HepG2 (cell line): ENCODE measurements at regions not wholly inside any gene's neighbourhood (a gene's known extent, or its start where the extent isn't known, plus 50 kb on each side); places are given as distances from the start of the nearest gene placed in this dataset.

Source experiments
- ARNTL ChIP-seq: sonication (generic); formaldehyde crosslinking; IDR thresholded peaks from 2 replicates; pipeline ENCODE4 v1.4.0; 2020; ENCODE audit warnings: mild to moderate bottlenecking, missing genetic modification reagents
- GTF3A ChIP-seq: sonication (generic); formaldehyde crosslinking; conservative IDR thresholded peaks from 2 replicates; pipeline ENCODE4 v1.4.0; 2020; ENCODE audit warnings: mild to moderate bottlenecking, missing genetic modification reagents
- KDM5B ChIP-seq: sonication (generic); formaldehyde crosslinking; IDR thresholded peaks from 2 replicates; pipeline ENCODE4 v1.4.0; 2020; ENCODE audit warnings: missing genetic modification reagents, mild to moderate bottlenecking, borderline replicate concordance
- NFIC ChIP-seq: IDR thresholded peaks from 2 replicates; pipeline ENCODE4 v1.6.1; 2012; ENCODE audit warnings: mild to moderate bottlenecking, low read length, inconsistent platforms
- SNRNP70 ChIP-seq: fragments of 200-400 bp; formaldehyde crosslinking; IDR thresholded peaks from 2 replicates; pipeline ENCODE4 v1.6.1; 2017; ENCODE audit warnings: mild to moderate bottlenecking, low read depth, low read length, moderate library complexity
- SRF ChIP-seq: IDR thresholded peaks from 2 replicates; pipeline ENCODE4 v1.6.1; 2011; ENCODE audit warnings: mild to moderate bottlenecking, low read depth, low read length, moderate library complexity
- SSRP1 ChIP-seq: IDR thresholded peaks from 2 replicates; pipeline ENCODE4 v1.6.1; 2016; ENCODE audit warnings: control low read depth
- TCF7L2 ChIP-seq: IDR thresholded peaks from 2 replicates; pipeline ENCODE4 v1.6.1; 2011; ENCODE audit warnings: mild to moderate bottlenecking, low read depth, low read length, moderate library complexity
- ZBTB21 ChIP-seq: sonication (generic); formaldehyde crosslinking; IDR thresholded peaks from 2 replicates; pipeline ENCODE4 v1.4.0; 2020; ENCODE audit warnings: missing genetic modification reagents
- ZNF546 ChIP-seq: sonication (generic); formaldehyde crosslinking; conservative IDR thresholded peaks from 2 replicates; pipeline ENCODE4 v1.8.1; 2023; ENCODE audit warnings: mild to moderate bottlenecking, missing genetic modification reagents
- TF ChIP-seq, protein P1 (sequence below): sonication (generic); formaldehyde crosslinking; IDR thresholded peaks from 2 replicates; pipeline ENCODE4 v1.9.0; 2022; ENCODE audit warnings: missing genetic modification reagents, mild to moderate bottlenecking, borderline replicate concordance
- TF ChIP-seq, protein P2 (sequence below): sonication (generic); formaldehyde crosslinking; IDR thresholded peaks from 2 replicates; pipeline ENCODE4 v1.4.0; 2020; ENCODE audit warnings: mild to moderate bottlenecking, missing genetic modification reagents
- TF ChIP-seq, protein P3 (sequence below): sonication (generic); formaldehyde crosslinking; IDR thresholded peaks from 2 replicates; pipeline ENCODE4 v1.5.0; 2020; ENCODE audit warnings: mild to moderate bottlenecking, missing genetic modification reagents, moderate library complexity

DNA sequence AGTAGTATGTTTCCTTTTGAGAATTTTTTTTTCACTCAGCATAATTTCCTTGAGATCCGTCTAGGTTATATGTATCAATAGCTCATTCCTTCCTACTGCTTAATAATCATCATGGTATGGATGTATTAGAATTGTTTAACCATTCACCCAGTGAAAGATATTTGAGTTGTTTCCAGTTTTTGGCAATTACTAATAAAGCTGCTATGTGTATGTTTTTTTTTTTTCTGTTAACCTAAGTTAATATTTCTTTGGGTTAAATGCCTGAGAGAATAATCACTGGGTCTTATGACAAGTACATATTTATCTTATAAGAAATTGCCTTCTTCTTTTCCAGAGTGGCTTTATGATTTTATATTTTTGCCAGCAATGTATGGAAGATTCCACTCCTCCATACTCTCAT, 96.4 kb upstream of the ST6GAL2 start:
- TF ChIP-seq KDM5B (CRISPR knock-in tag) (no peak), ARNTL (CRISPR knock-in tag) (no peak), GTF3A (CRISPR knock-in tag) (no peak), SRF (no peak), NFIC (no peak), TCF7L2 (no peak), ZNF546 (CRISPR knock-in tag) (no peak), ZBTB21 (CRISPR knock-in tag) (no peak), SSRP1 (CRISPR knock-in tag) (no peak), SNRNP70 (no peak)
- TF ChIP-seq, protein P1, sequence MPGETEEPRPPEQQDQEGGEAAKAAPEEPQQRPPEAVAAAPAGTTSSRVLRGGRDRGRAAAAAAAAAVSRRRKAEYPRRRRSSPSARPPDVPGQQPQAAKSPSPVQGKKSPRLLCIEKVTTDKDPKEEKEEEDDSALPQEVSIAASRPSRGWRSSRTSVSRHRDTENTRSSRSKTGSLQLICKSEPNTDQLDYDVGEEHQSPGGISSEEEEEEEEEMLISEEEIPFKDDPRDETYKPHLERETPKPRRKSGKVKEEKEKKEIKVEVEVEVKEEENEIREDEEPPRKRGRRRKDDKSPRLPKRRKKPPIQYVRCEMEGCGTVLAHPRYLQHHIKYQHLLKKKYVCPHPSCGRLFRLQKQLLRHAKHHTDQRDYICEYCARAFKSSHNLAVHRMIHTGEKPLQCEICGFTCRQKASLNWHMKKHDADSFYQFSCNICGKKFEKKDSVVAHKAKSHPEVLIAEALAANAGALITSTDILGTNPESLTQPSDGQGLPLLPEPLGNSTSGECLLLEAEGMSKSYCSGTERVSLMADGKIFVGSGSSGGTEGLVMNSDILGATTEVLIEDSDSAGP = no peak
- TF ChIP-seq, protein P2, sequence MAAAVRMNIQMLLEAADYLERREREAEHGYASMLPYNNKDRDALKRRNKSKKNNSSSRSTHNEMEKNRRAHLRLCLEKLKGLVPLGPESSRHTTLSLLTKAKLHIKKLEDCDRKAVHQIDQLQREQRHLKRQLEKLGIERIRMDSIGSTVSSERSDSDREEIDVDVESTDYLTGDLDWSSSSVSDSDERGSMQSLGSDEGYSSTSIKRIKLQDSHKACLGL (CRISPR knock-in tag) = no peak
- TF ChIP-seq, protein P3, sequence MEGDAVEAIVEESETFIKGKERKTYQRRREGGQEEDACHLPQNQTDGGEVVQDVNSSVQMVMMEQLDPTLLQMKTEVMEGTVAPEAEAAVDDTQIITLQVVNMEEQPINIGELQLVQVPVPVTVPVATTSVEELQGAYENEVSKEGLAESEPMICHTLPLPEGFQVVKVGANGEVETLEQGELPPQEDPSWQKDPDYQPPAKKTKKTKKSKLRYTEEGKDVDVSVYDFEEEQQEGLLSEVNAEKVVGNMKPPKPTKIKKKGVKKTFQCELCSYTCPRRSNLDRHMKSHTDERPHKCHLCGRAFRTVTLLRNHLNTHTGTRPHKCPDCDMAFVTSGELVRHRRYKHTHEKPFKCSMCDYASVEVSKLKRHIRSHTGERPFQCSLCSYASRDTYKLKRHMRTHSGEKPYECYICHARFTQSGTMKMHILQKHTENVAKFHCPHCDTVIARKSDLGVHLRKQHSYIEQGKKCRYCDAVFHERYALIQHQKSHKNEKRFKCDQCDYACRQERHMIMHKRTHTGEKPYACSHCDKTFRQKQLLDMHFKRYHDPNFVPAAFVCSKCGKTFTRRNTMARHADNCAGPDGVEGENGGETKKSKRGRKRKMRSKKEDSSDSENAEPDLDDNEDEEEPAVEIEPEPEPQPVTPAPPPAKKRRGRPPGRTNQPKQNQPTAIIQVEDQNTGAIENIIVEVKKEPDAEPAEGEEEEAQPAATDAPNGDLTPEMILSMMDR (CRISPR knock-in tag) = no peak
